Duodenal mucosa (tissue), 2 donors: ENCODE measurements at regions not wholly inside any gene's neighbourhood (a gene's known extent, or its start where the extent isn't known, plus 50 kb on each side); places are given as distances from the start of the nearest gene placed in this dataset.

Experiments
- H3K27ac ChIP-seq: one replicate; pipeline ENCODE4 v1.7.0; 2013; ENCODE audit warnings: low read depth, low read length
- H3K27me3 ChIP-seq, 2 donors: one replicate each; pipeline ENCODE4 v1.7.0; 2013; ENCODE audit warnings: low read length in 2 of 2, control low read depth in 1 of 2; ENCODE audit not compliant: insufficient read depth in 2 of 2, control insufficient read depth in 1 of 2
- H3K36me3 ChIP-seq, 2 donors: one replicate each; pipeline ENCODE4 v1.7.0; 2013; ENCODE audit warnings: low read length in 2 of 2, control low read depth in 1 of 2; ENCODE audit not compliant: insufficient read depth in 2 of 2, control insufficient read depth in 1 of 2
- H3K4me1 ChIP-seq, 2 donors: one replicate each; pipeline ENCODE4 v1.7.0; 2013; ENCODE audit warnings: low read length in 2 of 2, control low read depth in 1 of 2; ENCODE audit not compliant: insufficient read depth in 2 of 2, control insufficient read depth in 1 of 2
- H3K4me3 ChIP-seq, 2 donors: one replicate each; pipeline ENCODE4 v1.7.0; 2013; ENCODE audit warnings: low read length in 2 of 2, low read depth in 1 of 2
- H3K9ac ChIP-seq, 2 donors: one replicate each; pipeline ENCODE4 v1.7.0; 2013; ENCODE audit warnings: low read length in 2 of 2, low read depth in 1 of 2
- H3K9me3 ChIP-seq, 2 donors: one replicate each; pipeline ENCODE4 v1.7.0; 2013; ENCODE audit warnings: low read length in 2 of 2, control low read depth in 1 of 2; ENCODE audit not compliant: control insufficient read depth in 1 of 2

- Histone ChIP-seq H3K36me3 (no peaks in the 10 kb centered on the region), H3K4me1 (no peaks in the 10 kb centered on the region), H3K27me3 (no peaks in the 10 kb centered on the region), H3K9me3 (peaks cover 0 to 2% of the 10 kb centered on the region in 2 donors), H3K4me3 (no peak overlapping the region), H3K9ac (no peak overlapping the region), H3K27ac (no peak overlapping the region)
Observed at GRCh38 chr2:22801970-22802369, 583.0 kb upstream of the KLHL29 start.

- H3K27ac ChIP-seq, result no peak overlapping the region
- no peak overlapping the region for H3K9ac ChIP-seq
- no peaks in the 10 kb centered on the region for H3K27me3 ChIP-seq
- H3K4me3 ChIP-seq, result no peak overlapping the region
- no peaks in the 10 kb centered on the region for H3K4me1 ChIP-seq
- H3K36me3 ChIP-seq, result no peaks in the 10 kb centered on the region
- peaks cover 0 to 2% of the 10 kb centered on the region in 2 donors for H3K9me3 ChIP-seq
Observed at GRCh38 chr2:22807872-22808271, 577.1 kb upstream of the KLHL29 start.

GRCh38 chr2:22810602-22811001 is 574.4 kb upstream of the KLHL29 start:
- H3K36me3 ChIP-seq, result no peaks in the 10 kb centered on the region
- no peaks in the 10 kb centered on the region for H3K27me3 ChIP-seq
- H3K4me1 ChIP-seq, result no peaks in the 10 kb centered on the region
- no peak overlapping the region for H3K9ac ChIP-seq
- peaks cover 0 to 2% of the 10 kb centered on the region in 2 donors for H3K9me3 ChIP-seq
- H3K4me3 ChIP-seq, result no peak overlapping the region
- no peak overlapping the region for H3K27ac ChIP-seq

- Histone ChIP-seq H3K27me3 (no peaks in the 10 kb centered on the region), H3K36me3 (no peaks in the 10 kb centered on the region), H3K4me3 (no peak overlapping the region), H3K27ac (no peak overlapping the region), H3K4me1 (no peaks in the 10 kb centered on the region), H3K9ac (no peak overlapping the region), H3K9me3 (no peaks in the 10 kb centered on the region)
Observed at GRCh38 chr2:22812065-22812680, 572.8 kb upstream of the KLHL29 start.

GRCh38 chr2:22817197-22817596 is 567.8 kb upstream of the KLHL29 start:
- H3K27me3 ChIP-seq, result no peaks in the 10 kb centered on the region
- no peaks in the 10 kb centered on the region for H3K36me3 ChIP-seq
- no peaks in the 10 kb centered on the region for H3K4me1 ChIP-seq
- H3K9ac ChIP-seq, result no peak overlapping the region
- no peak overlapping the region for H3K27ac ChIP-seq
- no peak overlapping the region for H3K4me3 ChIP-seq
- H3K9me3 ChIP-seq, result no peaks in the 10 kb centered on the region

GRCh38 chr2:22821458-22821857 is 563.5 kb upstream of the KLHL29 start:
- H3K27ac ChIP-seq, result no peak overlapping the region
- H3K27me3 ChIP-seq, result no peaks in the 10 kb centered on the region
- no peaks in the 10 kb centered on the region for H3K36me3 ChIP-seq
- H3K4me3 ChIP-seq, result no peak overlapping the region
- H3K9me3 ChIP-seq, result no peaks in the 10 kb centered on the region
- no peak overlapping the region for H3K9ac ChIP-seq
- H3K4me1 ChIP-seq, result no peaks in the 10 kb centered on the region

- Histone ChIP-seq H3K9ac (no peak overlapping the region), H3K36me3 (no peaks in the 10 kb centered on the region), H3K27ac (no peak overlapping the region), H3K9me3 (no peaks in the 10 kb centered on the region), H3K4me1 (no peaks in the 10 kb centered on the region), H3K27me3 (no peaks in the 10 kb centered on the region), H3K4me3 (no peak overlapping the region)
Observed at GRCh38 chr2:22822835-22823234, 562.1 kb upstream of the KLHL29 start.

- Histone ChIP-seq H3K9me3 (no peaks in the 10 kb centered on the region), H3K36me3 (no peaks in the 10 kb centered on the region), H3K4me1 (no peaks in the 10 kb centered on the region), H3K9ac (no peak overlapping the region), H3K27me3 (no peaks in the 10 kb centered on the region), H3K4me3 (no peak overlapping the region), H3K27ac (no peak overlapping the region)
Observed at GRCh38 chr2:22824618-22825017, 560.4 kb upstream of the KLHL29 start.

GRCh38 chr2:22826703-22827102 is 558.3 kb upstream of the KLHL29 start:
- Histone ChIP-seq H3K4me3 (no peak overlapping the region), H3K9me3 (no peaks in the 10 kb centered on the region), H3K9ac (no peak overlapping the region), H3K36me3 (no peaks in the 10 kb centered on the region), H3K27ac (no peak overlapping the region), H3K4me1 (no peaks in the 10 kb centered on the region), H3K27me3 (no peaks in the 10 kb centered on the region)

- H3K4me3 ChIP-seq, result no peak overlapping the region
- H3K36me3 ChIP-seq, result no peaks in the 10 kb centered on the region
- no peak overlapping the region for H3K9ac ChIP-seq
- no peaks in the 10 kb centered on the region for H3K4me1 ChIP-seq
- no peaks in the 10 kb centered on the region for H3K9me3 ChIP-seq
- no peaks in the 10 kb centered on the region for H3K27me3 ChIP-seq
- H3K27ac ChIP-seq, result no peak overlapping the region
Observed at GRCh38 chr2:22829791-22830190, 555.2 kb upstream of the KLHL29 start.

GRCh38 chr2:22832196-22832595 is 552.8 kb upstream of the KLHL29 start:
- Histone ChIP-seq H3K36me3 (no peaks in the 10 kb centered on the region), H3K27me3 (no peaks in the 10 kb centered on the region), H3K9ac (no peak overlapping the region), H3K4me1 (no peaks in the 10 kb centered on the region), H3K9me3 (no peaks in the 10 kb centered on the region), H3K4me3 (no peak overlapping the region), H3K27ac (no peak overlapping the region)
